ENCODE measurements at regions not wholly inside any gene's neighbourhood (a gene's known extent, or its start where the extent isn't known, plus 50 kb on each side); places are given as distances from the start of the nearest gene placed in this dataset.

DNA sequence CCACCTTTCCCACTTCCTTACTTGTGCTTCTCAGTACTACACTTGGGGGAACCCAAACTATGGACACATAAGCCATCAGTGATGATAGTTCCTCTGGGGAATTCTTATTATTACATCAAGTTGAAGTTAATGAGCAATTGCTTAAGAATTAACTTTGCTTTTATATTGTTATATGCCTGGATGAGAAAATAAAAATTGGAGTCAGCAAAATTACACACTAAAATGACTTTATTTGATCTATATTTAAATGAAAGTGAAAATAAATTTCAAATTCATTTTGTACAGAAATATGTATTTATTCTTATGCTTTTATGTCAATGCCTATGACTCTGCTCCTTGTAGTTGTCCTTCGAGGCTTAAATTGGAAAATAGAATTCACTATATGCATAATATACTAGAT is 149.4 kb upstream of the KCND2 start (continued):
- TF ChIP-seq, protein P1, sequence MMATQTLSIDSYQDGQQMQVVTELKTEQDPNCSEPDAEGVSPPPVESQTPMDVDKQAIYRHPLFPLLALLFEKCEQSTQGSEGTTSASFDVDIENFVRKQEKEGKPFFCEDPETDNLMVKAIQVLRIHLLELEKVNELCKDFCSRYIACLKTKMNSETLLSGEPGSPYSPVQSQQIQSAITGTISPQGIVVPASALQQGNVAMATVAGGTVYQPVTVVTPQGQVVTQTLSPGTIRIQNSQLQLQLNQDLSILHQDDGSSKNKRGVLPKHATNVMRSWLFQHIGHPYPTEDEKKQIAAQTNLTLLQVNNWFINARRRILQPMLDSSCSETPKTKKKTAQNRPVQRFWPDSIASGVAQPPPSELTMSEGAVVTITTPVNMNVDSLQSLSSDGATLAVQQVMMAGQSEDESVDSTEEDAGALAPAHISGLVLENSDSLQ (IDR thresholded peaks at IDR 0.05), result no peak
- TF ChIP-seq NFYB (IDR thresholded peaks at IDR 0.05; ENCODE audit: insufficient read depth, low read depth, low read length) (no peak), RAD21 (IDR thresholded peaks at IDR 0.05; ENCODE audit: insufficient read depth, low read depth, low read length) (no peak), MTA2 (IDR thresholded peaks at IDR 0.05; ENCODE audit: low read depth) (no peak)

DNA sequence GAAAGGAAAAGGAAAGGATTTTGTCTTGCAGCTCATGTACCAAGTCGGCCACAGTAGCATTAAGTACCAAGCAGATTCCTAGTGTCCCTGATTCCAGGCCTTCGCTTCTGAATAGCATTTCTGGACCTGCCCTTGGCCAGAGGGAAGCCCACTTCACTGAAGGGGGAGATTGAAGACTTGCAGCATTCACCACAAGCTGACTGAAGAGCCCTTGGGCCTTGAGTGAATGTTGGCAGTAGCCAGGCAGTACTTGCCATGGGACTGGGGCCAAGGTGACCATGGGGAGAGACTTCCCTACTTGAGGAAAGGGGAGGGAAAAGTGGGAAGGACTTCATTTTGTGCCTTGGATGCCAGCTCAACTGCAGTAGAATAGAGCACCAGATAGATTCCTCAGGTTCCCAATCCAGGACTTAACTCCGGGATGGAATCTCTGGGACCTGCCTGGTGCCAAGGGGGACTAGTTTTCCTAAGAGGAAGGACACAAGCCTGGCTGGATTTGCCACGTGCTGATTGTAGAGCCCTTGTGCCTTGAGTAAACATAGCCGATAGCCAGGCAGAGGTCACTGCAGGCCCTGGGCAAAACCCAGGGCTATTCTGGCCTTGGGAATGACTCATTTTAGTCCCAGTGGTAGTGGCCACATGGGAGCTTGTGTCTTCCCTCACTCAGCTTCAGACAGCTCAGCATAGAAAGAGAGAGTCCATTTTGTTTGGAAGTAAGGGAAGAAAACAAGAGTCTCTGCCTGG is 141.7 kb upstream of the KCND2 start:
- no peaks in the 10 kb centered on the region for H3K27me3 ChIP-seq (replicated peaks in 1 of 2; ENCODE audit: control insufficient read depth in 2 of 2, insufficient read depth in 2 of 2, low read length in 1 of 2)
- RAD21 ChIA-PET (ENCODE audit: unreplicated experiment), result interaction anchor here (0.6 kb wide), 1 partner anchor 45 kb away, joined by 3 read pairs; no protein-coding TSS in a partner anchor
- POLR2A ChIA-PET, result no interaction called here
- WGBS (ENCODE audit: insufficient coverage, insufficient replicate concordance, low lambda C conversion rate, missing lambda C conversion rate), result 4% methylated on average over 5 of the region's 5 CpGs
- FAIRE-seq (no peak), ATAC-seq (no peak), DNase-seq (ENCODE audit: low read depth, low spot score) (no peak)
- no peaks in the 10 kb centered on the region for H3K79me2 ChIP-seq (ENCODE audit: control insufficient read depth, insufficient read depth, low read length)
- H3K36me3 ChIP-seq (ENCODE audit: control insufficient read depth in 2 of 2, insufficient read depth in 2 of 2, low read length in 1 of 2), result no peaks in the 10 kb centered on the region
- no peak overlapping the region for H3K4me3 ChIP-seq
- no peak overlapping the region for H3K27ac ChIP-seq (ENCODE audit: control insufficient read depth, insufficient read depth)
- H4K20me1 ChIP-seq (ENCODE audit: control insufficient read depth, insufficient read depth), result no peaks in the 10 kb centered on the region
- H2AFZ ChIP-seq (ENCODE audit: control insufficient read depth, low read depth, low read length), result no peak overlapping the region
- no peak overlapping the region for H3K9ac ChIP-seq (ENCODE audit: control insufficient read depth, insufficient read depth, low read length)
- no peaks in the 10 kb centered on the region for H3K4me1 ChIP-seq (ENCODE audit: control insufficient read depth, insufficient read depth, low read length)
- H3K4me2 ChIP-seq (ENCODE audit: control insufficient read depth, insufficient read depth), result no peak overlapping the region
- BruUV-seq (replicated peaks), result no TSS peak
- CTCF ChIA-PET, result no interaction called here
- SMC1A ChIA-PET (ENCODE audit: uncharacterized antibody, unreplicated experiment), result no interaction called here
- H3K9me3 ChIP-seq (replicated peaks; ENCODE audit: control insufficient read depth, insufficient read depth, low read length), result no peaks in the 10 kb centered on the region
- intact Hi-C loops (cut with micrococcal nuclease; ENCODE audit: unreplicated experiment) (no loop called here), in situ Hi-C loops (cut with MboI) (no loop called here)
- TF ChIP-seq LARP7 (IDR thresholded peaks at IDR 0.05), result no peak
- no peak for TF ChIP-seq POU2F2 (IDR thresholded peaks at IDR 0.05; ENCODE audit: borderline replicate concordance, low read depth, low read length)
- no peak for TF ChIP-seq NFIC (IDR thresholded peaks at IDR 0.05; ENCODE audit: low read depth, low read length)
- TF ChIP-seq, protein P1 (IDR thresholded peaks at IDR 0.05), result no peak
- TF ChIP-seq EP300 (IDR thresholded peaks at IDR 0.05; ENCODE audit: borderline replicate concordance in 1 of 2, control insufficient read depth in 1 of 2, low read depth in 2 of 2, low read length in 2 of 2), result no peak
- no peak for TF ChIP-seq MXI1 (IDR thresholded peaks at IDR 0.05; ENCODE audit: low read depth, low read length)
- TF ChIP-seq, protein P2, sequence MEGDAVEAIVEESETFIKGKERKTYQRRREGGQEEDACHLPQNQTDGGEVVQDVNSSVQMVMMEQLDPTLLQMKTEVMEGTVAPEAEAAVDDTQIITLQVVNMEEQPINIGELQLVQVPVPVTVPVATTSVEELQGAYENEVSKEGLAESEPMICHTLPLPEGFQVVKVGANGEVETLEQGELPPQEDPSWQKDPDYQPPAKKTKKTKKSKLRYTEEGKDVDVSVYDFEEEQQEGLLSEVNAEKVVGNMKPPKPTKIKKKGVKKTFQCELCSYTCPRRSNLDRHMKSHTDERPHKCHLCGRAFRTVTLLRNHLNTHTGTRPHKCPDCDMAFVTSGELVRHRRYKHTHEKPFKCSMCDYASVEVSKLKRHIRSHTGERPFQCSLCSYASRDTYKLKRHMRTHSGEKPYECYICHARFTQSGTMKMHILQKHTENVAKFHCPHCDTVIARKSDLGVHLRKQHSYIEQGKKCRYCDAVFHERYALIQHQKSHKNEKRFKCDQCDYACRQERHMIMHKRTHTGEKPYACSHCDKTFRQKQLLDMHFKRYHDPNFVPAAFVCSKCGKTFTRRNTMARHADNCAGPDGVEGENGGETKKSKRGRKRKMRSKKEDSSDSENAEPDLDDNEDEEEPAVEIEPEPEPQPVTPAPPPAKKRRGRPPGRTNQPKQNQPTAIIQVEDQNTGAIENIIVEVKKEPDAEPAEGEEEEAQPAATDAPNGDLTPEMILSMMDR (IDR thresholded peaks at IDR 0.05 in 2 of 3, conservative IDR thresholded peaks at IDR 0.05 in 1 of 3; ENCODE audit: control insufficient read depth in 2 of 3, extremely low read depth in 1 of 3, insufficient read depth in 1 of 3, low read depth in 3 of 3, low read length in 3 of 3), result no peak
- no peak for TF ChIP-seq BACH1 (IDR thresholded peaks at IDR 0.05; ENCODE audit: borderline replicate concordance)
- no peak for TF ChIP-seq PAX5 (IDR thresholded peaks at IDR 0.05; ENCODE audit: borderline replicate concordance, low read depth, low read length)
- TF ChIP-seq BMI1 (IDR thresholded peaks at IDR 0.05; ENCODE audit: borderline replicate concordance), result no peak
- no peak for TF ChIP-seq JUNB (IDR thresholded peaks at IDR 0.05)
- TF ChIP-seq EED (IDR thresholded peaks at IDR 0.05; ENCODE audit: low read depth), result no peak
- TF ChIP-seq, protein P3, sequence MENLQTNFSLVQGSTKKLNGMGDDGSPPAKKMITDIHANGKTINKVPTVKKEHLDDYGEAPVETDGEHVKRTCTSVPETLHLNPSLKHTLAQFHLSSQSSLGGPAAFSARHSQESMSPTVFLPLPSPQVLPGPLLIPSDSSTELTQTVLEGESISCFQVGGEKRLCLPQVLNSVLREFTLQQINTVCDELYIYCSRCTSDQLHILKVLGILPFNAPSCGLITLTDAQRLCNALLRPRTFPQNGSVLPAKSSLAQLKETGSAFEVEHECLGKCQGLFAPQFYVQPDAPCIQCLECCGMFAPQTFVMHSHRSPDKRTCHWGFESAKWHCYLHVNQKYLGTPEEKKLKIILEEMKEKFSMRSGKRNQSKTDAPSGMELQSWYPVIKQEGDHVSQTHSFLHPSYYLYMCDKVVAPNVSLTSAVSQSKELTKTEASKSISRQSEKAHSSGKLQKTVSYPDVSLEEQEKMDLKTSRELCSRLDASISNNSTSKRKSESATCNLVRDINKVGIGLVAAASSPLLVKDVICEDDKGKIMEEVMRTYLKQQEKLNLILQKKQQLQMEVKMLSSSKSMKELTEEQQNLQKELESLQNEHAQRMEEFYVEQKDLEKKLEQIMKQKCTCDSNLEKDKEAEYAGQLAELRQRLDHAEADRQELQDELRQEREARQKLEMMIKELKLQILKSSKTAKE (IDR thresholded peaks at IDR 0.05; ENCODE audit: low read depth, poor library complexity, severe bottlenecking), result no peak
- TF ChIP-seq ESRRA (IDR thresholded peaks at IDR 0.05; ENCODE audit: low read length), result no peak
